OCI-LY1 (cell line): ENCODE measurements at regions not wholly inside any gene's neighbourhood (a gene's known extent, or its start where the extent isn't known, plus 50 kb on each side); places are given as distances from the start of the nearest gene placed in this dataset.

Experiments
- H2AFZ ChIP-seq: fragments of 200-600 bp; sonication (generic), shearing (Covaris generic); 2 replicates; pipeline ENCODE4 v1.6.0; 2014; ENCODE audit warnings: antibody characterized with exemption, mild to moderate bottlenecking, low read length
- H3F3A ChIP-seq: fragments of 200-600 bp; sonication (generic), shearing (Covaris generic); 2 replicates; pipeline ENCODE4 v1.6.0; 2014; ENCODE audit warnings: mild to moderate bottlenecking, antibody characterized with exemption, low read length, moderate library complexity; ENCODE audit not compliant: insufficient read depth
- H3K27ac ChIP-seq: fragments of 200-600 bp; sonication (generic); 2 replicates; pipeline ENCODE4 v1.5.1; 2014; ENCODE audit warnings: low read length, mixed run types, mild to moderate bottlenecking, low read depth; ENCODE audit not compliant: poor library complexity, severe bottlenecking
- H3K27me3 ChIP-seq: fragments of 200-600 bp; sonication (generic); 2 replicates; pipeline ENCODE4 v1.6.0; 2014; ENCODE audit warnings: antibody characterized with exemption, mild to moderate bottlenecking, low read length, moderate library complexity; ENCODE audit not compliant: insufficient read depth
- H3K36me3 ChIP-seq: fragments of 200-600 bp; sonication (generic); 2 replicates; pipeline ENCODE4 v1.6.1; 2014; ENCODE audit warnings: mild to moderate bottlenecking, antibody characterized with exemption, low read length, moderate library complexity, mixed read lengths; ENCODE audit not compliant: insufficient read depth
- H3K4me1 ChIP-seq: fragments of 200-600 bp; sonication (generic); 2 replicates; pipeline ENCODE4 v1.5.1; 2014; ENCODE audit warnings: mild to moderate bottlenecking, low read length, moderate library complexity; ENCODE audit not compliant: insufficient read depth, severe bottlenecking
- H3K4me2 ChIP-seq: fragments of 200-600 bp; sonication (generic), shearing (Covaris generic); 2 replicates; pipeline ENCODE4 v1.6.1; 2014; ENCODE audit warnings: low read length
- H3K4me3 ChIP-seq: fragments of 200-600 bp; sonication (generic); 2 replicates; pipeline ENCODE4 v1.5.1; 2014; ENCODE audit warnings: low read length, low read depth, mild to moderate bottlenecking, mixed read lengths; ENCODE audit not compliant: poor library complexity, severe bottlenecking
- H3K79me2 ChIP-seq: fragments of 200-600 bp; shearing (Covaris generic); 2 replicates; pipeline ENCODE4 v1.6.1; 2016; ENCODE audit warnings: mixed run types, low read length, mixed read lengths; ENCODE audit not compliant: insufficient read depth
- H3K9ac ChIP-seq: fragments of 200-600 bp; sonication (generic), shearing (Covaris generic); 2 replicates; pipeline ENCODE4 v1.6.1; 2014; ENCODE audit warnings: mild to moderate bottlenecking, low read length, mixed read lengths
- H3K9me2 ChIP-seq: fragments of 200-600 bp; sonication (generic), shearing (Covaris generic); 2 replicates; pipeline ENCODE4 v1.6.1; 2014; ENCODE audit warnings: low read depth, mild to moderate bottlenecking, low read length, mixed read lengths
- H3K9me3 ChIP-seq: fragments of 200-600 bp; shearing (Covaris generic); 2 replicates; pipeline ENCODE4 v1.6.1; 2014; ENCODE audit warnings: low read length, mixed read lengths
- H4K20me1 ChIP-seq: fragments of 200-600 bp; sonication (generic), shearing (Covaris generic); 2 replicates; pipeline ENCODE4 v1.6.0; 2016; ENCODE audit warnings: mild to moderate bottlenecking, low read length; ENCODE audit not compliant: insufficient read depth
- EZH2 ChIP-seq: fragments of 200-600 bp; sonication (generic), shearing (Covaris generic); IDR thresholded peaks from 2 replicates; pipeline ENCODE4 v1.8.0; 2017; ENCODE audit warnings: borderline replicate concordance, mixed run types, mild to moderate bottlenecking, antibody characterized with exemption, low read length, moderate library complexity, mixed read lengths
- TF ChIP-seq, protein P1 (sequence below): fragments of 200-600 bp; sonication (generic), shearing (Covaris generic); IDR thresholded peaks from 2 replicates; pipeline ENCODE4 v1.5.1; 2017; ENCODE audit warnings: mild to moderate bottlenecking, antibody characterized with exemption, low read length, moderate library complexity, mixed read lengths

DNA sequence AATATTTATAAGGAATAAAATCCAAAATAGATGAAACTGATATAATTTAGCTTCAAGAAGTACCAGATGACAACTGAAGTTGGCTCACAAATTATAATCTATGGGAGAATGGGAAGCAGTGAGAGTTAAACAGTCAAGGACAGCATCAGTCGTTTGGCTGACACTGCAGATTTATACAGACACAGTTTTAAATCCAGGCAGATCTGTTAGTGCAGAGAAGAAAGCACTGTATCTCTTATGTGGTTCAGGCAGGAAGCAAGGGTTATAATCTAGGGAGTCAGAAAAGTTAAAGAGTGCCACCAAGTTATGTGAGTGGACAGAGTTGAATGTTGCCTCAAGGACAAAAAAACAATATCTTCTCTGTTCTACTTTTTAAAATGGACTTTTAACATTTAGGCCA, 880.2 kb downstream of the TSN start:
- Histone ChIP-seq H3K79me2 (no peaks in the 10 kb centered on the region), H4K20me1 (no peaks in the 10 kb centered on the region), H3K27me3 (no peaks in the 10 kb centered on the region), H3K9ac (no peak overlapping the region), H3K27ac (no peak overlapping the region), H3K9me3 (no peaks in the 10 kb centered on the region), H3K4me2 (no peak overlapping the region), H2AFZ (no peak overlapping the region), H3K36me3 (no peaks in the 10 kb centered on the region), H3K9me2 (no peaks in the 10 kb centered on the region), H3F3A (no peaks in the 10 kb centered on the region), H3K4me1 (no peaks in the 10 kb centered on the region), H3K4me3 (no peak overlapping the region)
- no peak for TF ChIP-seq EZH2
- TF ChIP-seq, protein P1, sequence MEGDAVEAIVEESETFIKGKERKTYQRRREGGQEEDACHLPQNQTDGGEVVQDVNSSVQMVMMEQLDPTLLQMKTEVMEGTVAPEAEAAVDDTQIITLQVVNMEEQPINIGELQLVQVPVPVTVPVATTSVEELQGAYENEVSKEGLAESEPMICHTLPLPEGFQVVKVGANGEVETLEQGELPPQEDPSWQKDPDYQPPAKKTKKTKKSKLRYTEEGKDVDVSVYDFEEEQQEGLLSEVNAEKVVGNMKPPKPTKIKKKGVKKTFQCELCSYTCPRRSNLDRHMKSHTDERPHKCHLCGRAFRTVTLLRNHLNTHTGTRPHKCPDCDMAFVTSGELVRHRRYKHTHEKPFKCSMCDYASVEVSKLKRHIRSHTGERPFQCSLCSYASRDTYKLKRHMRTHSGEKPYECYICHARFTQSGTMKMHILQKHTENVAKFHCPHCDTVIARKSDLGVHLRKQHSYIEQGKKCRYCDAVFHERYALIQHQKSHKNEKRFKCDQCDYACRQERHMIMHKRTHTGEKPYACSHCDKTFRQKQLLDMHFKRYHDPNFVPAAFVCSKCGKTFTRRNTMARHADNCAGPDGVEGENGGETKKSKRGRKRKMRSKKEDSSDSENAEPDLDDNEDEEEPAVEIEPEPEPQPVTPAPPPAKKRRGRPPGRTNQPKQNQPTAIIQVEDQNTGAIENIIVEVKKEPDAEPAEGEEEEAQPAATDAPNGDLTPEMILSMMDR, result no peak

DNA sequence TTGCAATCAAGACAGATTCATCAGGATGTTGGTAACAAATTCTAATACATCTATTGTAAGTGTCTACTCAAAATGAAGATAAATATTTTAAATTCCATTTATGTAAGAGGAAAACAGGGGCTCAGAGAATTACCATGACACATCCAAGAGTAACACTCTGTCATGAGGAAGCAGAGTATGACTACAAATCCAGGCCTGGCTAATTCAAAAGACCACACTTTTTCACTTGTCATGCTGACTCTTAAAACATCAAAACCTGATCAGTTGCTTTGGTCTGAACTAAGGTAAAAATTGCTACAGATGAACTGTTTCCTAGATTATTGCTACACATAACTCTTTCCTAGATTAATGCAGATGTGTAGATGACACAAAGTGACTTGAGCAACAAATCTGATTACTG, 880.6 kb downstream of the TSN start:
- no peaks in the 10 kb centered on the region for H3K9me3 ChIP-seq
- no peak overlapping the region for H3K9ac ChIP-seq
- H3K9me2 ChIP-seq, result no peaks in the 10 kb centered on the region
- H3F3A ChIP-seq, result no peaks in the 10 kb centered on the region
- no peaks in the 10 kb centered on the region for H3K27me3 ChIP-seq
- no peaks in the 10 kb centered on the region for H3K4me1 ChIP-seq
- H3K27ac ChIP-seq, result no peak overlapping the region
- H4K20me1 ChIP-seq, result no peaks in the 10 kb centered on the region
- H3K4me3 ChIP-seq, result no peak overlapping the region
- H2AFZ ChIP-seq, result no peak overlapping the region
- no peak for TF ChIP-seq EZH2
- TF ChIP-seq, protein P1, result no peak
- H3K79me2 ChIP-seq, result no peaks in the 10 kb centered on the region
- no peak overlapping the region for H3K4me2 ChIP-seq
- no peaks in the 10 kb centered on the region for H3K36me3 ChIP-seq

DNA sequence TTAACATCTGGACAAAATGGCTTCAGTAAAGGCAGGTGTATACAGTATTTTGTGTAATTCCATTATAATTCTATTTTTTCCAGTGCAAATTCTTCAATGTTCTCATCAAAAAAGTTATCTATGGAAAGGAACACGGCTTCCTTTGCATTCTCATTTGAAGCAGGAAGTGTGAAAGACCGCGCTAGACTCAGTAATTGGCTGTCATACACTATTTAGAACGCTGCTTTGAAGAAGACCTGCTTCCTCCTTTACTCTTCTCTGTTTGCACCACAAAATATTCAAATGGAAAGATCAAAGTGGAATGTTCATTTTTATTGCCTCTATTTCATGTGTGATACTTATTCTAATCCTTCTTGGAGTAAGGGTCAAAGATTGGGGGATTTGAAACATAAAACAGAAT, 883.7 kb downstream of the TSN start:
- Histone ChIP-seq H3K4me3 (no peak overlapping the region), H3F3A (no peaks in the 10 kb centered on the region), H3K9me2 (no peaks in the 10 kb centered on the region), H3K79me2 (no peaks in the 10 kb centered on the region), H3K9ac (no peak overlapping the region), H3K4me1 (no peaks in the 10 kb centered on the region), H3K27ac (no peak overlapping the region), H3K4me2 (no peak overlapping the region), H2AFZ (no peak overlapping the region), H3K36me3 (no peaks in the 10 kb centered on the region), H4K20me1 (no peaks in the 10 kb centered on the region), H3K9me3 (no peaks in the 10 kb centered on the region), H3K27me3 (no peaks in the 10 kb centered on the region)
- no peak for TF ChIP-seq EZH2
- TF ChIP-seq, protein P1, result no peak
